CD4-positive, alpha-beta T cell treated with Interleukin-10 for 1 hour (primary cell): ENCODE measurements at regions not wholly inside any gene's neighbourhood (a gene's known extent, or its start where the extent isn't known, plus 50 kb on each side); places are given as distances from the start of the nearest gene placed in this dataset.
"Not testable (repeated sequence)": the region's sequence is repeated elsewhere in the genome, so short reads cannot be mapped to it uniquely, and the experiment has no call there.

Experiments
- DNase-seq: peaks from one replicate; pipeline ENCODE4 v3.0.0-alpha.2; 2020

DNA sequence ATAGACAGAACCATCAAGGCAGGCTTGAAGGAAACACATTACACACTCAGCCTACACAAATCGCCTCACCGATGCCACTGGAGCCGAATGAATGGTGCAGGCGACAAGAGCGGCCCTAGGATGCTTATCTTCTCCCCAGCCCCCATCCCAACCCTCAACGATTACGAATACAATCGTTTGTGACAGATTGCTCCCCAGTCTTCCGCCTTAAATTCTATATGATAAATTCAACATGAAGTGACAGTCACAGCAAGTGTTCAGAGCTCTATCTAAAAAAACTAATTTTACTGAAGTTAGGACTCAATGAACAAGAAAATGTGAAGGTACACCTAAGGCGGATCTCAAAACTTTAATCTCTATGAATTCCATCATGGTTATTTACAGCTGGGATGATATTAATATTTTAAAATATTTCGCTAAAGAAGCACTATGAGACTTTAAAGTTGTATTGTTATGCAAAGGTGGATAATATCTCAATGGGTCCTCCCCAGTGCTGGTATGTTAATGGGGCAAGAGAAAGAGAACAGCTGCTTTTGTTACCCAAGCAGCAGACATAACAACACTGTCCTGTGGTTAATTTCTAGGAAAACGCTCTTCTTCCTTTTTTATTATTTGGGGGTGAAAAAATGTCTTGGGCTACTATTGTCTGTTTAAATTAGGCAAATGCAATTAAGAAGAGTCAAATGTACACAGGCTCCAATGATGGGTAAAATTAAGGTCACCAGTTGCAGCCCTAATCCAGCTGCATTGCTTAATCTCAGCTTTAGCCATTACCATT is 147.6 kb upstream of the NR2F2 start:
- DNase-seq = no peak

DNA sequence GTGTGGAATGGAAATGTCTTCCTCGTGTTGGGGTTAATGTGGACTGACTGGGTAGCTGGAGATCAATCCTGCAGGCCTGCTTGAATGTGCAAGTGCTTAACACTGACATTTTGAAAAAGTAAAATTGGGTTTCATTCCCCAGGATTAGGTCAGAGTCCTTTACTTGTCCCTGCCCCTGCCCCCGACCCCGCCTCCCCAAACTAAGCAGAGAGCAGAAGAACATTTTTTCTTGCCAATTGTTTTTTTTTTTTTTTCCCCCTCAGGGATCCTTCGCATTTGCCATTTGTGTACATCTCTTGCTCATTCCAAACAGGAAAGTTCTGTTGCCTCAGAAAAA is 147.0 kb upstream of the NR2F2 start:
- DNase-seq = no peak

DNA sequence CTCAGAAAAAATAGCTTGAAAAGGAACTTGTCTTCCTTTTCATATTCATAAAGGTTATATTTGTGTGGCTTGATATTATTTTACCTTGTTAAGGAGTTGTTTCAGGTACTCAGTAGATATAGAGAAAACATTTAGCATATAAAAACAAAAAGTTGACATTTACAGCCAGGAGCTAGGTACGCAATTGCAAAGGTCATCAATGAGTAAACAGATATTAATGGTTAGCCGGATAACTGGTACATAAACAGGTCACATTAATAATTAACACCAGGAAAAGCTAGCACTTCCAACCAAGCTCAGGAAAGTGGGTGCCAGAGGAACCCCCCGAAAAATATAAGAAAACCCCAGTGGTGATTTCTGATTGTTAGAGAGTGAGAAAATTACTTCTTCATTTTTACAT is 146.6 kb upstream of the NR2F2 start:
- no peak for DNase-seq

DNA sequence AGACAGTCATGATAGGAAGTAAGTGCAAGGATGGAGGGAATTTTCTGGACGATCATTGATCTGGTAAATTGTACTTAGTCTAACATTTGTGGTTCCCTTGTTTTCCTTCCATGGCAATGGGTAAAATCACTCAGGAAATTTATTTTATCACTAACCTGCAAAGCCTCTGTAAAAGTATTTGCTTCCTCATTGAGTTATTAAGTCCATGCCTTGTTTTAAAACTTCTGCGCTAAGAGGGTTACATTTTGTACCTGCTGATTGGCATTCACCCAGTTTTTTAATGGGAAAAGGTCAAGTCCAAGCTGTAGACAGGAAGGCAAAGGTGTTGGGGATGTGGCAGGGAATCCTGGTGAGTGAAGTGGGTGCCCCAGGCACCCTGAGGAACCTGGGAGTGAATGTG is 146.2 kb upstream of the NR2F2 start:
- no peak for DNase-seq

DNA sequence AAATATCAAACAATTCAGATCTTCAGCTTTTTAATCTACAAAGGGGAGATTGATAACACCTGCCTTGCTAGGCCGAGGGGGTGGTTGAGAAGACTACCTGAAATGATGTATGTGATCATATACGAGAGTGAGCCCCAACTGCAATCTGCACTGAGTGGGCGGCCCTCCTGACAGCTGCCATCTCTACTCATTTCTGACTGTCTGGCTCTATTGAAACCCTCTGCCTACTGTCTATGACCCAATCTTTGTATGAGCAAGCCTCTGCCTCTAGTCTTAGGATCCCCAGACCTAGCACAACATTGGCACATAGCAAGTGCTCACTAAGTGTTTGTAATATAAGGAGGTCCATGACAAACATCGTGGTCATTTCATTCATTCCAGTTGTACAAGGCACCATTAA is 144.4 kb upstream of the NR2F2 start:
- DNase-seq = no peak

DNA sequence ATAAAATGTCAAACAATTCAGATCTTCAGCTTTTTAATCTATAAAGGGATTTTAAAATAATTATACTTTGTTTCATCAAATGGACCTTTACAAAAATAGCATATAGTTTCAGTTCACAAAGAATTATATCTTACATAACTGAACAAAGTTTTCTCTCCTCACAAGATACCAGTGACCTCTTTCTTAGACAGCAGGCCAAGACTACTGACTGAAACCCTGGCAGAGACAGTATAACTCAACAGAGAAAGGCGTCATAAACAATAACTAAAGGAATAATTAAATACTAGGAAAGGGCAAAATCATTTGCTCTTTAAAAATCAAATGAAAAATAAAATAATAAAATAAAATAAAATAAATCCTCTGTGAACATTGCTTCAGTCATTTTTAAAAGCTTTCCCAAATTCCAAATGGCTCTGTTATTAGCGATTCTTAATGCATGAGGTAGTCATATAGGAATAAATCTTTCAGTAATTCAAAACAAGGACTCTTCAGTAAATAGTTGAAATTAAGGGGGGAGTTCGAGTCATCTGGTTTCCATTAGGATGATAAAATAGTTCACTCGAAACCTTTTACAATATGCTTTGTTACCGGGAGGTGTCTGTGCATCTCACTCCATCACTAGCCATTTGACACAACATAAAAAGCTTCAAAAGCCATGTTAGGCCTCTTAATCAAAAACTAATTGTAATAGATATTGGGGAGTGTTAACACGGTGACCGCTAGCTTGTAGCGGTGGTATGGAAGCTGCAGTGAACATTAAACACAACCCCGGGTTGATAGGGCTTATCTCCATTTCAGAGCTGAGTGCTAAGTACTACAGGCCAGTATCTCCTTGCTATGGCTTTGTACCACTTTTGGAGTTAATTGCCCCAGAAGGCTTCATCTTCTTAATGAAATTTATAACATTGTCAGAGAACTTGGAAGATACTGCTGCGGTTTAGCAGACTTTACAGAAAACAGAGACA is 142.9 kb upstream of the NR2F2 start:
- DNase-seq = no peak

DNA sequence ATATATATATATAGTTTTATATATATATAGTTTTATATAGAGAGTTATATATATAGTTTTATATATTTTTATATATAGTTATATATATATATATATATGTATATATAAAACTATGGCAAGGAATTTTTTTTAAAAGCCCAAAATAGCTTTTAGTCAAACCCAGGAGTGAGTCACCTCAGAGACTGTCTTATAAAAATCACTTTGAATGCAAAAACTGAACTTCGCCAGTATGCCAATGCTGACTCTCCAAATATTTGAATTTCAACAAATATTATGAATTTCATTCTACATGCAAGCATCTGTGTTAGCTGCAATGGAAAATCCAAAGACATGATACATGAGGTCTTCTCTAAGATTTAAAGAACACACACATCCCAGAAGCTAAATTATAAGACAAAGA is 132.8 kb upstream of the NR2F2 start:
- DNase-seq = no peak

DNA sequence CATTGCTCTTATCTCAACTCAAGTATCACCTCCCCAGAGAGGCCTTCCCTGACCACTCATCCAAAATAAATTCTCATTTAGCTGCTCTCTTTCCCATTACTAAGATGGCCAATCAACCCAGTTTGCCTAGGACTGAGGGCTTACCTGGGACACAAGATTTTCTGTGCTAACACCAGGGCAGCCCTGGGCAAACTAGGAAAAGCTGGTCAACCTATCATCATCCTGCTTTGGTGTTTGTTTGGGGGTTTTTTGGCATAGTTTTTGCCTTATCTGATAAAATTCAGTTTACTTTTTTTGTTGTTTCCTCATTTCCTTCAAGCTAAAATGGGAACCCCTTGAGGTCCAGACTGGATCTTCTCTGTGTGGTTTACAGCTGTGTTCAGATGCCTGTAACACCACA is 131.4 kb upstream of the NR2F2 start:
- DNase-seq = no peak

DNA sequence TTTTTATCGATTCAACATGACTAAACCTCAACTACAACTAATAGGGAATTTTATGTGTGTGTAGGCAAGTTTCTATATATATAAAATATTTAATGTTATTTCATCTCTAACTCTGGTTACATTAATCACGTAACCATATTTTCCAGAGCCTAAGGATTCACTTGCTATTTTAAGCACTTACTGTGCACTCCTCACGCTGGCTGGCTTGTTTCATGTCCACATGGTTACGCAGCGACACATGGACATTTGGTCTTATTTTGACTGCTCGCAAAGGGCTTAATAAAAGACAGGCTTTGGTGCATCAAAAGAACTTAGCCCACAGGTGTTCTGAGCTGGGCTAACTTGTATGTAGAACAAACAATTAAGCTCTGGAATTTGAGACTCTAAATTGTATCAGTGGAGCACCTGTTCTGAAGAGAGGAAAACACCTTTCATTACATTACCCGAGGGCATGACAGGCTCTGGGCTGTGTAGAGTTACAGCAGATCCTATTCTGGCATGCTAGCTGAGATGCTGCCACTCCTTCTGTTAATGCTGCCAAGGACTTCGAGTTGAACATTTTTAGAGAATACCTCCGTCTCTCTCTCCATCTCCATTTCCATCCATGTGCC is 130.0 kb upstream of the NR2F2 start:
- no peak for DNase-seq

DNA sequence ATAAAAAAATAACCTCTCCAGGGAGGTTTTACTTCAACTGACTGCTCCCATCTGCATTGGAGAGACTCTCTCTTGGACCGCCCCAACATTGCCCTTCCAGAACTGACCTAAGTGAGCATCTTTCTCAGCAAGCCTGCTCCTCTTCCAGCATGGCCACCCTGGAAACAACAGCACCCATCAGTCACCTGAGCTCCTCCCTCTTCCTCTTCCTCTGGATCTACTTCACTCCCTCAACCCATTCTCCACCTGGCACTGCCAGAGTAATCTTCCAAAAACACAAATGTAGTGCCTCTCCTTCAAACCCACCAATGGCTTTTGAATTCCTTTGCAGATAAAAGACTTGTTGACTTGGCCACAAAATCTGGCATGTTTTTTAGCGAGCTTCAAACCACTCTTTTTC is 128.8 kb upstream of the NR2F2 start:
- DNase-seq = no peak

DNA sequence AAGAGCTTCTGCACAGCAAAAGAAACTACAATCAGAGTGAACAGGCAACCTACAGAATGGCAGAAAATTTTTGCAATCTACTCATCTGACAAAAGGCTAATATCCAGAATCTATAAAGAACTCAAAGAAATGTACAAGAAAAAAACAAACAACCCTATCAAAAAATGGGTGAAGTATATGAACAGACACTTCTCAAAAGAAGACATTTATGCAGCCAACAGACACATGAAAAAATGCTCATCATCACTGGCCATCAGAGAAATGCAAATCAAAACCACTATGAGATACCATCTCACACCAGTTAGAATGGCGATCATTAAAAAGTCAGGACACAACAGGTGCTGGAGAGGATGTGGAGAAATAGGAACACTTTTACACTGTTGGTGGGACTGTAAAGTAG is 124.9 kb upstream of the NR2F2 start:
- DNase-seq = not testable (repeated sequence)

DNA sequence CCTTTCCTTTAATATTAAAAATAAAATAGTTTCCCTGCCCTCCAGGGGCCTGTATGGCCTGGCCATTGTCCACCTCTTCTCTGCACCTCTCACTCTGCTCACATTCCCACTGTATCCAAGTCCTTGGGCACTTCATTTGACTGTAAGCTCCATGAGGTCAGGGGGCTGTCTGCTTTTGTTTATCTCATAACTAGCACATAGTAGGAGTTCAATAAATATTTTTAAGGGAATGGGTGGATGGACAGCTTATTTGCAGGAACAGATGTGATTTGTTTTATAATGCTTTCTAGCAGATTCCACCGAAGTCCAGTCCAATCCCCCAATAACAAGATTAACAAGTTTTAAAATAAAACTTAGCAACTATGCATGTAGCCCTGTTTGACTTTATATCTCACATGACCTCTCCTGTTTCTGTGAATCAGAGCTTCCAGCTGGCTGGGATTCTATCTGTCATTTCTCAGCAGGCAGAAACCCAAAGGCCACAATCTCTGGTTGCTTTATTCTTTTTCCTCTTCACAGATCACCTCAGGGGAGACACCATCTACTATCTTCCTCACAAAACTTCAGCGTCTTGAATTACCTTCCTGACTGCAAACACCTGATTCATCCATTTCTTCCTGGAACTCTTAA is 123.0 kb upstream of the NR2F2 start:
- no peak for DNase-seq

DNA sequence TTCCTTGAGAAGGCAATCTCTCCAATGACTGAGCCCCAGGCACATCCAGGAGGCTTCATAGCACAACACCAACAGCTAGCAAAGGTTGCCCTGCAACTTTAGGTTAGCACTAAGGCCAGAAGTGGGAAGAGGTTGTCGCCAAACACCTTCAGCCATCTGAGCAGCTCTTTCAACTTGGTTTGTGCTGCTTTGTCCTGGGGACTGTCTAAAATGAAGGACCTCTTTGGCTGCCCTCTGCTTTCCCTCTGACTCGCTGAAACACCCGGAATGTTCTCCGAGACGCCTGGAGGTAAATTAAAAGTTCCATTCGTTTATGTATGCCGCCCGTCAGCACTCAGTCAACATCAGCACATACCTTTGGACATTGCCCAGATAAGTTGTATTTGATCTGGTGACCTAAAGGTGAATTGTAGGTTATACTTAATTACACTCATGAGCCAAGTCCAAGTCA is 121.2 kb upstream of the NR2F2 start:
- no peak for DNase-seq

DNA sequence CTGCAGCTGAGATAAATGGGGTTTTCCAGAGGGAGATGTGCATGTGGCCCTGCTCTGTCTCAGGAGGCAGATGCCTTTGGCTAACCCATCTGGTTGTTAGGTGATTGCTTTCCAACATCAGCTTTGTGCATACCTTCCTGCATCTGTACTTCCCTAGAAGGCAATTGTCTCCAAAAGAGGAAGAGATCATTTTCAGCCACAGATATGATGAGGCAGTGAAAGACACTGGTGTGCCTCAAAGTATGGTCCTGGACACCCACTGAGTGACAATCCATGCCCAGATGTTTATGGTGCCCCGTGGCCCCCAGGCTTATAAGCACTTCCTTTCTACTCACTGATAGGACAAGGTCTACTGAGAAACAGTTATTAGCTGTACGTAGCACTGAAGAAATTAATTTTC is 117.5 kb upstream of the NR2F2 start:
- no peak for DNase-seq

DNA sequence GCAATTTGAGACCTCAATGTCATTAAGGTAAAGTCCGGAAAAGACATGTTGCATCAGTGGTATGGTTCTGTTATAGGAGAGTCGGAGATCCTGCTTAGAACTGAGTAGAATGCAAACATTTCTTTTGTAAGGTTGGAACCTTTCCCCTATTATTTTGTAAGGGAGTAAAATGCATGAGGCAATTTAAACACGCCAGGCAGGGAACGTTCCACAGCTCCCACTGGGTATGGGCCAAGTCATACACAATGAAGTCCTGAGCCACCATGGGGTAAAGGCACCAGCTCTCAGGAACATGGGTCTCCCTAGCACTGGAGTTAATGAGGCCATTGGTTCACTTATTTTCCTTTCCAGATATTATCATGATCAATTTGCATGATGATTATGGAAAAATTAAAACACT is 116.6 kb upstream of the NR2F2 start:
- no peak for DNase-seq

DNA sequence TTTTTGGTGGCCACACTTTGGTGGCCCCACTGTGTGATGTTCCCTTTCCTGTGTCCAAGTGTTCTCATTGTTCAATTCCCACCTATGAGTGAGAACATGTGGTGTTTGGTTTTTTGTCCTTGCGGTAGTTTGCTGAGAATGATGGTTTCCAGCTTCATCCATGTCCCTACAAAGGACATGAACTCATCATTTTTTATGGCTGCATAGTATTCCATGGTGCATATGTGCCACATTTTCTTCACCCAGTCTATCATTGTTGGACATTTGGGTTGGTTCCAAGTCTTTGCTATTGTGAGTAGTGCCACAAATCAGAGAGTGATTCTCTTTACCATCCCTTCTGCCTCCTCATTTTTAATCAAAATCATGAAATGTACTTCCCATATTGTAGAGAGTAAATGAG is 114.0 kb upstream of the NR2F2 start:
- DNase-seq = not testable (repeated sequence)

DNA sequence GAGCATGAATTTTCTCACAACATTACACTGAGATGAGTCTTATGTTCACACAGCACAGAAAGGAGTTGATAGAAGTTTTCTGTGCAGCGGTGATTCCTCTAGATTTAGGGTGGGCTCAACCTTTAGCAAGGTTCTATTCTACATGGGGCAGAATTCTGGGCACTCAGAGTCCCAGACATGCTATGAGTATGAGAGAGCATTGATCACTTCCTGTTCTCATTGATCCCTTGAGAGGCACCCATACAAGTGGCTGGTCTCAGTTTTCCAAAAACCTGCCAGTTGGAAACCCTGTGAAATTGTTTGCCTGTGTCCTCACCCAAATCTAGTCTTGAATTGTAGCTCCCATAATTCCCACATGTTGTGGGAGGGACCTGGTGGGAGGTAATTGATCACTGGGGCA is 112.5 kb upstream of the NR2F2 start:
- no peak for DNase-seq

DNA sequence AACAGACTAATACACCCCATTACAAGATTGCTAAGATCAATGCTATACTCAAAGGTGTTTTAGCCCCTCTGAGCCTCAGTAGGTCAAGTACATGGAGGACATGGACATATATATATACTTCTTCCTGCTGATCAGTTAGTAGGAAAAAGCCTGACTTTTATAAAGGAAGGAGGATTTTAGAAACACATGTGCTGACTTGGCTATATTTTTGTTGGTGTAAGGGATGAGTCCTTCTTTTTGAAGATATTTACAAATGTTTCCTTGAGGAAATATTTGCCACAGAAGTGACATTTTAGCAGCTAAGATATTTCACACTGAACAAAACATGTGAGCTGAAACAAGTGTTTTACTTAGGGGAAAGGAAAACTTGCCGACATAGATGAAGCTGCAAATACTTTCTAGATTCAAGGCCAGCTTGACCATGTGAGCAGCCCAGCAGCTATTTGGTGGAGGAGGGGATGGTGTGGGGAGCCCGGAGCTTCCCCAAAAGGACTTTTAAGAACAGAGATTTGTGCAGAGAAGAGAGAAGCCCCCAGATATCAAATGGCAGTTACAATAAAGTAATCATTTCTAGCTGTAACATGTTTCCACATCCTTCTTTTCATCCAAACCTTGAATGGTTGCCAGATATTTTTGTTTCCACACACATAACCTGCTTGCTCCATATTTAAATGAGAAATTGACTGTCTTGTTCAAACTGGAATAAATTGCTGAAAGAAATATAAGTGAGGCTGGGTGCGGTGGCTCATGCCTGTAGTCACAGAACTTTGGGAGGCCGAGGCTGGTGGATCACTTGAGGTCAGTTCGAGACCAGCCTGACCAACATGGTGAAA is 111.7 kb upstream of the NR2F2 start:
- no peak for DNase-seq

DNA sequence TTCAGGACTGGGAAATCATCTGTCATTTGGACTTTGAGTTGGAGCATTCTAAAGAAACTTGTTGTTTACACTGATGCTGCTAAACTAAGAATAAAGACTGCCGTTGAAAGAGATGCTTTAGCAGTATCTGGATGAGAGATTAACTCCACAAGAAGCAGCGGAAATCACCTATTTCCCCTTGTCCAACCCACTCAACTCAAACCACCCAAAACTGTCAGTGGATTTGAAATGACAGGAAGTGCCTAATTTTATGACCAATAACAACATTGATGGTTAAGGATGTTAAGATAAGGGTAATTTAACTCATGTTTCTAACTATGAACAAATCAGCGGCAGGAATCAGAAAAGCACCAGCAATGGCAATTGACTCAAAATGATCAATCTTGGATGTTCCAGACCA is 110.8 kb upstream of the NR2F2 start:
- DNase-seq = no peak

DNA sequence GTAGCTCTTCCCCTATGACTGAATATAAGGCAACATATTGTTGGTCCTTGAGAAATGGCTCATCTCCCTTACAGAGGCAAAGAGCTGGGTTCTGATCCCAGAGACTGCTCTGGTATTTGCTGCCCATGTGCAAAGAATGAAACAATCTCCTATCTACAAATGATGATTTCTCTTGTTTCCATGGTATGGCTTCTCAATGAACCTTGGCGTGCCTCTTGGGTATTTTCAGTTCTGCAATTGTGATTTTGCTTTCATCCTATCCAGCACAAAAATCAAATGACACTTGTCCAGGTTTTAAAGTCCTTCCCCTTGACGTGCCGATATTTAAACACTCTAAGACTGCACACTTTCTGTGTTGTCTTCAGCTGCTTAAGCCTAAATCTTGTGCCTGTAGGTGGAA is 109.8 kb upstream of the NR2F2 start:
- no peak for DNase-seq

DNA sequence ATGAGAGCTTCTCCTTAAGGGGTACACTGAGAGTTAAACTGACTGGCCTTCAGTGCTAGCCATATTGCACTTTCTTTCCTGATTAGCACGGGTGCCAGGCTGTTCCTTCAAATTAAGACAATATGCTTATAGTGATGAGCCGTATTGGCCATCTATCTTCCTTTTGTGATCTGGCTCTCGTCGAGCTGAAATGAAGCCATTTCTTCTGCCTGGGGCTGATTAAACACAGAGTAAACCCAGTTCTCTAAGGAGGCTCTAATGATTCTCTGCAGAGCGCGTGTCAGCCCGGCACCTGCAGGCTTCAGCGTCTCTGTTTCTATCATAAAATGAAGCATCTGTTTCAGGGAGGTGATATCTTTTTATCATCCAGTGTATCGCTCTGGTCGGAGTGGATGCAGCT is 107.5 kb upstream of the NR2F2 start:
- DNase-seq = no peak

DNA sequence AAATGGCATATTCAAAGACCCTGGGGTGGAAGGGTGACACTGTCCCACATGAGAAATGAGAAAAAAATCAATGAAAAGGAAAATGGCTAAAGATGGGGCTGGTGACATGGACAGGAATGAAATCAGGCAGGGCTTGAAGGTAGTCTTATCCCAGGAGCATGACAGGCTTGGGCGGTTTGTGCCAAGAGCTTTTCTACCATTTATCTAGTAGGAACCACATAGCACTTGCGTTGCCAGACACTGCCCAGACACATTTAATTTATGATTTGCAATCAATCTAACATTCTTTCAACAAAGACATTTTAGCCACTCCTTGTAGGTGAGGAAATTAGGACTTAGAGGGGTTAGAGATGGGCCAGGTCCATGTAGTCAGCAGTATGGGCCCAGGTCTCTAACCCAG is 106.6 kb upstream of the NR2F2 start:
- DNase-seq = no peak
